GM12878 (cell line): ENCODE measurements at regions not wholly inside any gene's neighbourhood (a gene's known extent, or its start where the extent isn't known, plus 50 kb on each side); places are given as distances from the start of the nearest gene placed in this dataset.

ENCODE experiments used
- GABPA ChIP-seq: IDR thresholded peaks from 2 replicates; pipeline ENCODE4 v1.6.1; 2014; ENCODE audit warnings: antibody characterized with exemption, low read depth, mild to moderate bottlenecking, inconsistent platforms
- HCFC1 ChIP-seq: fragments of 150-350 bp; IDR thresholded peaks from 2 replicates; pipeline ENCODE4 v1.6.1; 2014; ENCODE audit warnings: low read length
- HDAC2 ChIP-seq: fragments of 200-600 bp; sonication (generic); IDR thresholded peaks from 2 replicates; pipeline ENCODE4 v1.6.1; 2017
- SKIL ChIP-seq: fragments of 450-650 bp; IDR thresholded peaks from 2 replicates; pipeline ENCODE4 v1.6.1; 2017; ENCODE audit warnings: mild to moderate bottlenecking, low read depth, inconsistent platforms; ENCODE audit not compliant: poor library complexity, severe bottlenecking
- STAT1 ChIP-seq: fragments of 450-650 bp; conservative IDR thresholded peaks from 2 replicates; pipeline ENCODE4 v1.6.1; 2014; ENCODE audit warnings: antibody characterized with exemption, mild to moderate bottlenecking
- ZNF274 ChIP-seq: IDR thresholded peaks from one replicate; pipeline ENCODE4 v1.8.0; 2011; ENCODE audit not compliant: insufficient read length, insufficient read depth

- TF ChIP-seq HDAC2 (no peak), GABPA (no peak), SKIL (no peak), ZNF274 (no peak), HCFC1 (no peak), STAT1 (no peak)
Measured at GRCh38 chr4:141580523-141580922, 55.9 kb upstream of the IL15 start (continued).
